H1 (cell line): ENCODE measurements at regions not wholly inside any gene's neighbourhood (a gene's known extent, or its start where the extent isn't known, plus 50 kb on each side); places are given as distances from the start of the nearest gene placed in this dataset.

ENCODE experiments used
- CTCF ChIA-PET: fragments of 300-600 bp; sonication (Branson Sonifier 250); formaldehyde crosslinking; loops from one replicate; lab custom pipeline; 2021; ENCODE audit not compliant: partially characterized antibody; lab: Charles Lee
- POLR2A ChIA-PET: fragments of 300-600 bp; sonication (Branson Sonifier 250); formaldehyde crosslinking; loops from one replicate; lab custom pipeline; 2021; ENCODE audit warnings: inconsistent platforms; ENCODE audit not compliant: partially characterized antibody; lab: Charles Lee
- DNase-seq, 2 experiments: peaks; one replicate each; pipeline versions ENCODE4 v3.0.0 to v3.0.0-alpha.2; 2010 to 2022; ENCODE audit warnings: low spot score in 2 of 2, low read depth in 1 of 2, mixed read lengths in 1 of 2
- FAIRE-seq: peaks from 2 replicates; lab custom pipeline; 2011; peaks lifted over from hg19 to GRCh38; lab: Jason Lieb, UNC
- H2AFZ ChIP-seq: 2 replicates; pipeline ENCODE4 v1.8.1; 2012; ENCODE audit warnings: low read length, inconsistent platforms
- H2AK5ac ChIP-seq: 2 replicates; pipeline ENCODE4 v1.6.1; 2013; ENCODE audit warnings: low read depth, low read length
- H2BK120ac ChIP-seq: replicated peaks from 2 replicates; pipeline ENCODE3; 2013; ENCODE audit warnings: low read depth, low read length, inconsistent platforms
- H2BK12ac ChIP-seq: 2 replicates; pipeline ENCODE4 v1.6.1; 2013; ENCODE audit warnings: low read depth, low read length
- H2BK15ac ChIP-seq: 2 replicates; pipeline ENCODE4 v1.6.1; 2013; ENCODE audit warnings: low read length
- H2BK20ac ChIP-seq: 2 replicates; pipeline ENCODE4 v1.6.1; 2013; ENCODE audit warnings: low read length
- H2BK5ac ChIP-seq: 2 replicates; pipeline ENCODE4 v1.6.1; 2013; ENCODE audit warnings: low read depth, low read length
- H3K14ac ChIP-seq: 2 replicates; pipeline ENCODE4 v1.6.1; 2013; ENCODE audit warnings: inconsistent platforms; ENCODE audit not compliant: insufficient read length
- H3K18ac ChIP-seq: 2 replicates; pipeline ENCODE4 v1.6.1; 2013; ENCODE audit warnings: low read length; ENCODE audit errors: extremely low read depth
- H3K23ac ChIP-seq: 2 replicates; pipeline ENCODE4 v1.6.1; 2013; ENCODE audit warnings: inconsistent platforms; ENCODE audit not compliant: insufficient read length
- H3K23me2 ChIP-seq: 2 replicates; pipeline ENCODE4 v1.6.1; 2013; ENCODE audit warnings: low read depth, low read length
- H3K27ac ChIP-seq: 2 replicates; pipeline ENCODE4 v1.6.1; 2011; ENCODE audit warnings: low read depth, low read length, inconsistent platforms
- H3K27me3 ChIP-seq, 4 experiments: replicated peaks in 1 of 4; 1 replicate in 1 of 4; 2 replicates in 3 of 4; pipeline versions ENCODE4 v1.6.1 to v1.8.1; 2011 to 2013; ENCODE audit warnings: low read length in 3 of 4, mild to moderate bottlenecking in 3 of 4, inconsistent platforms in 2 of 4, mixed read lengths in 2 of 4, moderate library complexity in 1 of 4; ENCODE audit not compliant: control insufficient read depth in 3 of 4, insufficient read depth in 3 of 4; ENCODE audit errors: extremely low read depth in 1 of 4
- H3K36me3 ChIP-seq, 4 experiments: 2 replicates each; pipeline versions ENCODE4 v1.6.1 to v1.8.1; 2011 to 2013; ENCODE audit warnings: mild to moderate bottlenecking in 4 of 4, low read length in 3 of 4, moderate library complexity in 2 of 4, control low read depth in 1 of 4, inconsistent platforms in 1 of 4; ENCODE audit not compliant: insufficient read depth in 4 of 4, control insufficient read depth in 2 of 4
- H3K4ac ChIP-seq: replicated peaks from 2 replicates; pipeline ENCODE3; 2013; ENCODE audit warnings: low read length, low read depth, mixed read lengths, inconsistent platforms; ENCODE audit not compliant: insufficient read length
- H3K4me1 ChIP-seq, 4 experiments: replicated peaks in 1 of 4; 1 replicate in 1 of 4; 2 replicates in 3 of 4; pipeline versions ENCODE4 v1.6.1 to v1.8.1; 2011 to 2013; ENCODE audit warnings: low read length in 3 of 4, inconsistent platforms in 2 of 4, mixed read lengths in 1 of 4; ENCODE audit not compliant: insufficient read depth in 4 of 4, control insufficient read depth in 3 of 4
- H3K4me2 ChIP-seq, 2 experiments: 2 replicates each; pipeline versions ENCODE4 v1.6.1 to v1.8.1; 2011 to 2013; ENCODE audit warnings: low read depth in 2 of 2, low read length in 2 of 2, control low read depth in 1 of 2, inconsistent platforms in 1 of 2, mild to moderate bottlenecking in 1 of 2; ENCODE audit not compliant: insufficient read depth in 1 of 2
- H3K4me3 ChIP-seq, 4 experiments: fragments of 200-600, 300-600 bp in 1 of 4; sonication (generic), shearing (Covaris generic), sonication (Bioruptor Twin) in 1 of 4; 2 replicates each; pipeline versions ENCODE4 v1.5.1 to v1.8.1; 2011 to 2016; ENCODE audit warnings: low read length in 4 of 4, low read depth in 3 of 4, control low read depth in 2 of 4, inconsistent platforms in 2 of 4, mild to moderate bottlenecking in 2 of 4, mixed read lengths in 1 of 4, moderate library complexity in 1 of 4; ENCODE audit not compliant: insufficient read depth in 2 of 4; ENCODE audit errors: extremely low read depth in 1 of 4
- H3K56ac ChIP-seq: replicated peaks from 2 replicates; pipeline ENCODE3; 2013; ENCODE audit warnings: low read depth, mild to moderate bottlenecking, mixed read lengths, low read length, inconsistent platforms; ENCODE audit not compliant: insufficient read length
- H3K79me1 ChIP-seq: 2 replicates; pipeline ENCODE4 v1.6.1; 2013; ENCODE audit warnings: low read depth, low read length, control low read depth
- H3K79me2 ChIP-seq, 2 experiments: 2 replicates each; pipeline versions ENCODE4 v1.6.1 to v1.8.1; 2012 to 2013; ENCODE audit warnings: low read length in 2 of 2, mild to moderate bottlenecking in 2 of 2, inconsistent platforms in 1 of 2; ENCODE audit not compliant: insufficient read depth in 2 of 2, control insufficient read depth in 1 of 2
- H3K9ac ChIP-seq, 4 experiments: replicated peaks in 1 of 4; 1 replicate in 1 of 4; 2 replicates in 3 of 4; pipeline versions ENCODE4 v1.6.1 to v1.8.1; 2011 to 2013; ENCODE audit warnings: low read depth in 3 of 4, low read length in 3 of 4, control low read depth in 2 of 4, mild to moderate bottlenecking in 2 of 4, moderate library complexity in 2 of 4, inconsistent platforms in 1 of 4; ENCODE audit errors: extremely low read depth in 1 of 4
- H3K9me3 ChIP-seq, 2 experiments: 2 replicates each; pipeline versions ENCODE4 v1.6.1 to v1.8.1; 2012 to 2013; ENCODE audit warnings: mild to moderate bottlenecking in 2 of 2, moderate library complexity in 2 of 2, control low read depth in 1 of 2, inconsistent platforms in 1 of 2, low read depth in 1 of 2, low read length in 1 of 2, mixed read lengths in 1 of 2; ENCODE audit not compliant: insufficient read depth in 2 of 2
- H4K20me1 ChIP-seq, 2 experiments: replicated peaks in 1 of 2; 2 replicates each; pipeline versions ENCODE3 to v1.8.1; 2011 to 2013; ENCODE audit warnings: inconsistent platforms in 2 of 2, low read length in 2 of 2, mild to moderate bottlenecking in 1 of 2; ENCODE audit not compliant: insufficient read depth in 2 of 2, control insufficient read depth in 1 of 2
- H4K5ac ChIP-seq: 2 replicates; pipeline ENCODE4 v1.6.1; 2013; ENCODE audit warnings: low read length, low read depth, mixed read lengths, inconsistent platforms; ENCODE audit not compliant: insufficient read length
- H4K8ac ChIP-seq: 2 replicates; pipeline ENCODE4 v1.8.0; 2013; ENCODE audit warnings: mild to moderate bottlenecking, moderate library complexity, low read length, inconsistent platforms; ENCODE audit not compliant: insufficient read depth; ENCODE audit errors: extremely low read depth
- H4K91ac ChIP-seq: replicated peaks from 2 replicates; pipeline ENCODE3; 2013; ENCODE audit warnings: low read length, mixed read lengths, inconsistent platforms; ENCODE audit not compliant: insufficient read length
- BRCA1 ChIP-seq: IDR thresholded peaks from 2 replicates; pipeline ENCODE4 v1.6.1; 2012; ENCODE audit warnings: low read depth, low read length, improper control_type of control experiment
- CBX5 ChIP-seq: fragments of 300-800, 300-1000 bp; sonication (generic); IDR thresholded peaks from 2 replicates; pipeline ENCODE4 v1.7.1; 2016; ENCODE audit warnings: antibody characterized with exemption, low read length, low read depth
- CBX8 ChIP-seq: fragments of 300-800, 300-1000 bp; sonication (generic); IDR thresholded peaks from 2 replicates; pipeline ENCODE4 v1.7.1; 2016; ENCODE audit warnings: low read depth, low read length, borderline replicate concordance
- CEBPB ChIP-seq: IDR thresholded peaks from 2 replicates; pipeline ENCODE4 v1.6.1; 2012; ENCODE audit warnings: low read depth, low read length
- CHD1 ChIP-seq: IDR thresholded peaks from 2 replicates; pipeline ENCODE4 v1.6.1; 2012; ENCODE audit warnings: low read depth, low read length, improper control_type of control experiment
- FOSL1 ChIP-seq: IDR thresholded peaks from 2 replicates; pipeline ENCODE4 v1.6.1; 2011; ENCODE audit warnings: mild to moderate bottlenecking, low read depth, low read length, moderate library complexity; ENCODE audit not compliant: insufficient read depth
- JUND ChIP-seq: IDR thresholded peaks from 2 replicates; pipeline ENCODE4 v1.6.1; 2011; ENCODE audit warnings: mild to moderate bottlenecking, improper control_type of control experiment, low read length
- KDM1A ChIP-seq: fragments of 200-600, 300-600 bp; sonication (generic); IDR thresholded peaks from 2 replicates; pipeline ENCODE4 v1.7.1; 2016; ENCODE audit warnings: mild to moderate bottlenecking, low read length, borderline replicate concordance
- POLR2A ChIP-seq, 2 experiments: IDR thresholded peaks; 1 replicate in 1 of 2; 2 replicates in 1 of 2; pipeline ENCODE4 v1.6.1; 2011; ENCODE audit warnings: low read depth in 2 of 2, low read length in 2 of 2, mild to moderate bottlenecking in 2 of 2; ENCODE audit errors: control extremely low read depth in 1 of 2
- POLR2AphosphoS5 ChIP-seq: IDR thresholded peaks from 2 replicates; pipeline ENCODE4 v1.6.1; 2011; ENCODE audit warnings: low read depth, low read length
- RFX5 ChIP-seq: IDR thresholded peaks from 2 replicates; pipeline ENCODE4 v1.6.1; 2011; ENCODE audit warnings: low read depth, low read length, improper control_type of control experiment, borderline replicate concordance
- RXRA ChIP-seq: IDR thresholded peaks from 2 replicates; pipeline ENCODE4 v1.6.1; 2011; ENCODE audit warnings: low read depth, mild to moderate bottlenecking, low read length, moderate library complexity; ENCODE audit not compliant: insufficient read depth
- SIRT6 ChIP-seq: IDR thresholded peaks from one replicate; pipeline ENCODE4 v1.7.1; 2012; ENCODE audit warnings: low read length, inconsistent platforms
- SIX5 ChIP-seq: IDR thresholded peaks from 2 replicates; pipeline ENCODE4 v1.6.1; 2011; ENCODE audit warnings: mild to moderate bottlenecking, low read depth, low read length
- SP2 ChIP-seq: IDR thresholded peaks from 2 replicates; pipeline ENCODE4 v1.6.1; 2012; ENCODE audit warnings: mild to moderate bottlenecking, low read length, inconsistent platforms
- SUZ12 ChIP-seq: fragments of 200-600 bp; sonication (generic); IDR thresholded peaks from 2 replicates; pipeline ENCODE4 v1.6.1; 2012; ENCODE audit warnings: mild to moderate bottlenecking, inconsistent platforms, low read length, moderate library complexity, mixed read lengths
- TBP ChIP-seq: IDR thresholded peaks from 2 replicates; pipeline ENCODE4 v1.6.1; 2011; ENCODE audit warnings: low read depth, low read length, improper control_type of control experiment
- WGBS, 2 experiments: shearing (Covaris generic) in 1 of 2; methylation state at CpG; one replicate each; pipeline versions ENCODE4 v1.1.6 to v1.1.7; 2013 to 2015; ENCODE audit warnings: low lambda C conversion rate in 2 of 2, mixed read lengths in 2 of 2, inconsistent platforms in 1 of 2, low coverage in 1 of 2, missing lambda C conversion rate in 1 of 2; ENCODE audit not compliant: insufficient replicate concordance in 2 of 2, insufficient coverage in 1 of 2, insufficient read length in 1 of 2; ENCODE audit errors: extremely low coverage in 1 of 2, missing lambda C conversion rate in 1 of 2; 5-methylcytosine and 5-hydroxymethylcytosine counted together

DNA sequence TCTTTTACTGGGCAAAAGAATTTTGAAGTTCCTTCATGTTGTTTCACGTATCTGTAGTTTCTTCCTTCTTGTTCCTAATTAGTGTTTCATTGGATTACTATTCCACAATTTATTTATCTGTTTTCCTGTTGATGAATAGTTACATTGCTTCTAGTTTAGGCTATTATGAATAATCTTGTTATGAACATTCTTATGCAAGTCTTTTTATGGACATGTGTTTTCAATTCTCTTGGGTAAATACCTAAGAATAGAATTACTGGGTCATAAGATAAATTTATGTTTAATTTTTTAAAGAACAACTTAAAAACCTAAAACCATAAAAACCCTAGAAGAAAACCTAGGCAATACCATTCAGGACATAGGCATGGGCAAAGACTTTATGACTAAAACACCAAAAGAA is 70.9 kb upstream of the RXFP1 start:
- H3K9ac ChIP-seq = no peak overlapping the region
- no peak overlapping the region for H2BK12ac ChIP-seq
- ChIA-PET CTCF (no interaction called here), POLR2A (no interaction called here)
- no peaks in the 10 kb centered on the region for H3K79me1 ChIP-seq
- H4K20me1 ChIP-seq = no peaks in the 10 kb centered on the region
- no peaks in the 10 kb centered on the region for H3K36me3 ChIP-seq
- no peak overlapping the region for H2BK20ac ChIP-seq
- no peak overlapping the region for H2AK5ac ChIP-seq
- no peak overlapping the region for H2BK120ac ChIP-seq
- no peak overlapping the region for H3K18ac ChIP-seq
- no peak overlapping the region for H4K5ac ChIP-seq
- H2BK15ac ChIP-seq = no peak overlapping the region
- no peaks in the 10 kb centered on the region for H3K23me2 ChIP-seq
- TF ChIP-seq JUND (no peak), TBP (no peak), KDM1A (no peak), RXRA (no peak), SUZ12 (no peak), CBX5 (no peak), CHD1 (no peak), BRCA1 (no peak), RFX5 (no peak), SP2 (no peak), SIRT6 (no peak), CEBPB (no peak), POLR2A (IDR thresholded peaks at IDR 0.05; ENCODE audit: control extremely low read depth in 1 of 2, low read depth in 2 of 2, low read length in 2 of 2) (no peak), SIX5 (no peak), CBX8 (no peak), POLR2AphosphoS5 (no peak), FOSL1 (no peak)
- H3K4me2 ChIP-seq = no peak overlapping the region
- FAIRE-seq = no peak
- no peak for DNase-seq
- no peaks in the 10 kb centered on the region for H3K9me3 ChIP-seq
- H3K56ac ChIP-seq = no peak overlapping the region
- H3K4me3 ChIP-seq = no peak overlapping the region
- H2BK5ac ChIP-seq = no peak overlapping the region
- H3K23ac ChIP-seq = no peak overlapping the region
- no peak overlapping the region for H4K91ac ChIP-seq
- H3K79me2 ChIP-seq = no peaks in the 10 kb centered on the region
- H3K14ac ChIP-seq = no peak overlapping the region
- H3K27ac ChIP-seq = no peak overlapping the region
- H3K27me3 ChIP-seq = no peaks in the 10 kb centered on the region
- no peak overlapping the region for H4K8ac ChIP-seq
- no peak overlapping the region for H3K4ac ChIP-seq
- 81% methylated on average over 1 of the region's 1 CpG; no CpG with 5 or more reads in 1 of the 2 experiments for WGBS, 2 experiments
- H2AFZ ChIP-seq = no peak overlapping the region
- no peaks in the 10 kb centered on the region for H3K4me1 ChIP-seq
